Mesothelial cell of epicardium (in vitro differentiated cells): ENCODE measurements at regions not wholly inside any gene's neighbourhood (a gene's known extent, or its start where the extent isn't known, plus 50 kb on each side); places are given as distances from the start of the nearest gene placed in this dataset.

Source experiments
- DNase-seq, 2 experiments: peaks; one replicate each; pipeline ENCODE4 v3.0.0; 2021; ENCODE audit warnings: low spot score in 2 of 2; ENCODE audit not compliant: unreplicated experiment in 2 of 2
- H3K27ac Mint-ChIP-seq: 2 replicates; pipeline ENCODE4 v1.8.0; 2021; ENCODE audit warnings: mixed read lengths
- H3K27me3 Mint-ChIP-seq: 2 replicates; pipeline ENCODE4 v1.8.0; 2021; ENCODE audit warnings: low read depth, mixed read lengths
- H3K36me3 Mint-ChIP-seq: 2 replicates; pipeline ENCODE4 v1.8.0; 2021; ENCODE audit warnings: mixed read lengths
- H3K4me1 Mint-ChIP-seq: 2 replicates; pipeline ENCODE4 v1.8.0; 2021; ENCODE audit warnings: mixed read lengths
- H3K4me3 Mint-ChIP-seq: 2 replicates; pipeline ENCODE4 v1.8.0; 2021; ENCODE audit warnings: mild to moderate bottlenecking, moderate library complexity, mixed read lengths
- H3K9me3 Mint-ChIP-seq: 2 replicates; pipeline ENCODE4 v1.8.0; 2021; ENCODE audit warnings: mixed read lengths
- TF ChIP-seq, protein P1 (sequence below): fragments of 200-600 bp; sonication (generic); IDR thresholded peaks from one replicate; pipeline ENCODE4 v1.5.0; 2021; ENCODE audit warnings: antibody characterized with exemption; ENCODE audit not compliant: unreplicated experiment

DNA sequence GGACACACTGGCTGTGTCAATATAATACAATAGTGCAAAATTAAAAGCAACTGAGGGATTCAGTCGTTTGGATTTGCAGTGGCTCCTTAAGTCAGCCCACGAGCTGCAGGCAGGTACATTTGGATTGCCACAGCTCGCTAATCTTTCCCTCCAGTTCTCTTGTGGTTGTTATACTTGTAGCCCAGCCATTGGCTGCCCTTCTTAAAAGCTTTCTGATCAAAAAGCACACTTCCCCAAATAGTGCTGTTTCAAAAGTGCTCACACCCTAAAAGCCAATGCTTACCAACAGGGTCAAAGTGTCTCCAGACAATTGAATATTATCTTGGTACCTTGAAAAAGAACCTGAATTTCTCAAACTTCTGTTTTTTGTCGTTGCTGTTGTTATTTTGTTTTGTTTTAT is 404.7 kb upstream of the FAM98A start:
- DNase-seq = no peak
- Mint-ChIP-seq H3K4me3 (no peak overlapping the region), H3K4me1 (no peaks in the 10 kb centered on the region), H3K9me3 (no peaks in the 10 kb centered on the region), H3K27me3 (peaks cover 2% of the 10 kb centered on the region), H3K27ac (no peak overlapping the region), H3K36me3 (no peaks in the 10 kb centered on the region)
- TF ChIP-seq, protein P1, sequence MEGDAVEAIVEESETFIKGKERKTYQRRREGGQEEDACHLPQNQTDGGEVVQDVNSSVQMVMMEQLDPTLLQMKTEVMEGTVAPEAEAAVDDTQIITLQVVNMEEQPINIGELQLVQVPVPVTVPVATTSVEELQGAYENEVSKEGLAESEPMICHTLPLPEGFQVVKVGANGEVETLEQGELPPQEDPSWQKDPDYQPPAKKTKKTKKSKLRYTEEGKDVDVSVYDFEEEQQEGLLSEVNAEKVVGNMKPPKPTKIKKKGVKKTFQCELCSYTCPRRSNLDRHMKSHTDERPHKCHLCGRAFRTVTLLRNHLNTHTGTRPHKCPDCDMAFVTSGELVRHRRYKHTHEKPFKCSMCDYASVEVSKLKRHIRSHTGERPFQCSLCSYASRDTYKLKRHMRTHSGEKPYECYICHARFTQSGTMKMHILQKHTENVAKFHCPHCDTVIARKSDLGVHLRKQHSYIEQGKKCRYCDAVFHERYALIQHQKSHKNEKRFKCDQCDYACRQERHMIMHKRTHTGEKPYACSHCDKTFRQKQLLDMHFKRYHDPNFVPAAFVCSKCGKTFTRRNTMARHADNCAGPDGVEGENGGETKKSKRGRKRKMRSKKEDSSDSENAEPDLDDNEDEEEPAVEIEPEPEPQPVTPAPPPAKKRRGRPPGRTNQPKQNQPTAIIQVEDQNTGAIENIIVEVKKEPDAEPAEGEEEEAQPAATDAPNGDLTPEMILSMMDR = no peak

DNA sequence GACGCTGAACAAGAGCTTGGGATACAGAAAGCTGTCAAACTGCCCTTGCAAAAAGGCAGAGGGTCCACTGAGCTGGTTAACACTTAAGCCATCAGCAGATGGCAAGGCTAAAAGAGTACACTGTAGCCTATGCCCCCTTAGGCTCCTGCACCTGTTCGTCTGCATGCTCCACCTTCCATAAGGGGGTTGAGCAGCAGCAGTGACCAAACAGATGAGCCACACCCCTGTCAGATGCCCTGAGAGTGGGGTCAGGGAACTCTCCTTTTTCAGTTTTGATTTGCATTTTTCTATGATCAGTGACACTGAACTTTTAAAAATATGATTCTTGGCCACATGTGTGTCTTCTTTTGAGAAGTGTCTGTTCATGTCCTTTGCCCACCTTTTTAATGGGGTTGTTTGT is 402.5 kb upstream of the FAM98A start:
- H3K4me3 Mint-ChIP-seq = no peak overlapping the region
- no peak overlapping the region for H3K27ac Mint-ChIP-seq
- no peak for DNase-seq
- TF ChIP-seq, protein P1 = no peak
- peaks cover 15% of the 10 kb centered on the region for H3K9me3 Mint-ChIP-seq
- no peaks in the 10 kb centered on the region for H3K4me1 Mint-ChIP-seq
- peaks cover 4% of the 10 kb centered on the region for H3K36me3 Mint-ChIP-seq
- H3K27me3 Mint-ChIP-seq = peaks cover 2% of the 10 kb centered on the region

DNA sequence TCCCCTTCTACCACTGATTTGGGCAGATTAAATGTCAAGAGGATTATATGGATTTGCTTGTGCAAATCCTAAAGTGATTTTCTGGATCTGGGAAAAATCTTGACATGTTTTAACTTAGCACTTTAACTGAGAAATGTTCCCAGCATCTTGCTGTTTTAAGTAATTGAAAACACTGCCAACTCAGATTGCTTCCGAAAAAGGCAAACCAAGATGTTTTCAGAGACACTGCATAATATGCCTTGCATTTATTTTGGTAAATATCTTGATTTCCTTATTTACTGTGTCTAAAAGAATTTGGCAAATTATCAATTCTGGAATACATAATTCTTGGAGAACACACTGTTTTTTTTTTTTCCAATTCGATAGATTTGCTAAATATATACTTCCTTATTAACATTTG is 385.0 kb upstream of the FAM98A start:
- no peaks in the 10 kb centered on the region for H3K4me1 Mint-ChIP-seq
- no peaks in the 10 kb centered on the region for H3K36me3 Mint-ChIP-seq
- no peak overlapping the region for H3K4me3 Mint-ChIP-seq
- H3K27me3 Mint-ChIP-seq = no peaks in the 10 kb centered on the region
- peaks cover 16% of the 10 kb centered on the region for H3K9me3 Mint-ChIP-seq
- DNase-seq = no peak
- H3K27ac Mint-ChIP-seq = no peak overlapping the region
- TF ChIP-seq, protein P1 = no peak

GRCh38 chr2:33978471-33978870 is 379.4 kb upstream of the FAM98A start:
- no peak overlapping the region for H3K4me3 Mint-ChIP-seq
- H3K36me3 Mint-ChIP-seq = no peaks in the 10 kb centered on the region
- no peaks in the 10 kb centered on the region for H3K27me3 Mint-ChIP-seq
- H3K4me1 Mint-ChIP-seq = no peaks in the 10 kb centered on the region
- H3K27ac Mint-ChIP-seq = no peak overlapping the region
- TF ChIP-seq, protein P1 = no peak
- DNase-seq = no peak
- H3K9me3 Mint-ChIP-seq = peaks cover 18% of the 10 kb centered on the region

GRCh38 chr2:33975498-33975897 is 376.4 kb upstream of the FAM98A start:
- Mint-ChIP-seq H3K27me3 (no peaks in the 10 kb centered on the region), H3K4me1 (no peaks in the 10 kb centered on the region), H3K27ac (no peak overlapping the region), H3K9me3 (peaks cover 12% of the 10 kb centered on the region), H3K36me3 (no peaks in the 10 kb centered on the region), H3K4me3 (no peak overlapping the region)
- TF ChIP-seq, protein P1 = no peak
- no peak for DNase-seq

GRCh38 chr2:33967103-33967502 is 368.0 kb upstream of the FAM98A start:
- TF ChIP-seq, protein P1 = no peak
- Mint-ChIP-seq H3K9me3 (no peaks in the 10 kb centered on the region), H3K4me1 (no peaks in the 10 kb centered on the region)

More at GRCh38 chr2:33967103-33967502, 368.0 kb upstream of the FAM98A start:
- no peak overlapping the region for H3K27ac Mint-ChIP-seq
- no peaks in the 10 kb centered on the region for H3K36me3 Mint-ChIP-seq
- H3K4me3 Mint-ChIP-seq = no peak overlapping the region
- H3K27me3 Mint-ChIP-seq = no peaks in the 10 kb centered on the region
- no peak for DNase-seq
